ENCODE measurements at regions not wholly inside any gene's neighbourhood (a gene's known extent, or its start where the extent isn't known, plus 50 kb on each side); places are given as distances from the start of the nearest gene placed in this dataset.

- no peak for TF ChIP-seq GATA2 (IDR thresholded peaks at IDR 0.05; ENCODE audit: low read depth, low read length)
- no peak for TF ChIP-seq GATA3 (IDR thresholded peaks at IDR 0.05; ENCODE audit: low read depth, low read length)
Observed at GRCh38 chr4:175246941-175247340, 328.8 kb downstream of the ADAM29 start.
